ENCODE measurements at regions not wholly inside any gene's neighbourhood (a gene's known extent, or its start where the extent isn't known, plus 50 kb on each side); places are given as distances from the start of the nearest gene placed in this dataset.
"Not testable (repeated sequence)": the region's sequence is repeated elsewhere in the genome, so short reads cannot be mapped to it uniquely, and the experiment has no call there.

- DNase-seq (ENCODE audit: low spot score), result not testable (repeated sequence)
Measured at GRCh38 chr5:103377638-103378037, 119.1 kb downstream of the MACIR start.

DNA sequence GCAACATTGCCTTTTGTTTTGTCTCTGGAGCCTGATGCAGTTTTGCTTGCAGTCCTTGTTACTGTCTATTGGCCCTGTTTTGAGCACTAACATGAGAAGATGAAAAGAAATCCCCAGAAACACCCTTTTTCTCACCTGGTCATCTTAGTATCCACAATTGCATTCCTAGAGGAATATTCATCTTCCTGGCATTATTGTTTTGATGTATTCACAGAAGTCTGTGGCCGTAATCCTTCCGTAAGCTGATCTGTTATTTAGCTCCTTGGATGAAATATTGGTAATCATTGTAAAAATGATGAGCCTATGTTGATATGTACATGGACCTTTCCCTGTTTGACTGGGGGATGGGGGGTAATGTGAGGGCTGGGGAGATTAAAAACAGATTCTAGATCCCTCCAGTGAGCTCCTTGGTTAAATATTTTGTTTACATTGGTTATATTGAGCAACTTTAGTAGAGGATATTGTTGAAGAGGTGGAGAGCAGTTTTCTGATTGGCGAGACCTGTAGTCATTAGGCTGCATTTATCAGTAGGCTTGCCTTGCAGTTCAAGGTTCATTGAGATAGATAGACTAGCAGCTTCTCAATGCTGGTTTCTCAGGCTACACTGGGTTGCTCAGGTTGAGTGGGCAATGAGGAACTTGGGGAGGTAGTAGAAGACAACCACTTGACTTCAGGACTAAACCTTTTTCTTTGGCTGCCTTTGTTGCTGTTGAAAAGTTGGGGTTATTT, 117.5 kb downstream of the MACIR start:
- DNase-seq (ENCODE audit: low spot score), result no peak

DNA sequence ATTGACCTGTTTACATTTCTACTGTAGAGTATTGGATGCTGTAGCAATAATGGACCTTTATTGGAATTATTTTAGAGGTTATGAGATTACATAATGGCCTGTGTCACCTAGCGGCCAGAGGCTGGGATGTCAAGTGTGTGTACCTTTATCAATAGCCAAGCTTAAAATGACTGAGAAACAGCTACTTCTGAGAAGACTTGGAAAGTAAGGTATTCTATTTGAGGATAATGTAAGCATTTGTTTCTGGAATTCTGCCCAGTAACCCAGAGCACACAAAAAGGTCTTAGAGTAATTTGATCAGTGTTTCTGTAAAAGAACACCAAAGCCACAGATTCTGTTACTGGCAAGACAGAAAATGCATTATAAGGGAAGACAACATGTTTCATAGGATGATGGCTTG, 116.8 kb downstream of the MACIR start:
- peak; percentile 83 for DNase-seq (ENCODE audit: low spot score)

DNA sequence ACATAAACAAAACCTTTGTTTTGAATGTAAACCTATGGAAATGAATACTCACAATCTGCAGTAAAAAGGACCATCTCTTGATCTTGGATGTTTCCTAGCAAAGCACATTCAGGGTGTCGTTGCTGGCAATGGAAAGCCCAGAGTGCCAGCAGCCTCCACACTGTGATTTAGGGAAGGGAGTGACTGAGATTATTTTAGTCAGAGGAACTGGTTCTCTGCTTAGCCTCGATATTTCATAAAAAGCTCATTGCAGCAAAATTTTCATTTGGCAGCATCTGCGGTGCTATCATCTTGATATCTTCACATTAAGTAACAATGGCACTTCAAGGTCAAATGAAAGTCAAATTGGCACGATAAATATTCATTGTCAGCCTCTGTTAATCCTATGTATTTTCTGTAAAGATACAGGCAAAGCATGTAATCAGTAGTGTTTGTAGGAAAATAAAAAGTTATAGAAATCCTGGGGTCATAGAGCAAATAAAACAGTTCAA, 116.0 kb downstream of the MACIR start:
- no peak for DNase-seq (ENCODE audit: low spot score)

GRCh38 chr5:103373597-103374472, 115.3 kb downstream of the MACIR start:
- no peak for DNase-seq (ENCODE audit: low spot score)

- DNase-seq (ENCODE audit: low spot score), result peak; percentile 38
Measured at GRCh38 chr5:103371046-103371607, 112.6 kb downstream of the MACIR start.

DNA sequence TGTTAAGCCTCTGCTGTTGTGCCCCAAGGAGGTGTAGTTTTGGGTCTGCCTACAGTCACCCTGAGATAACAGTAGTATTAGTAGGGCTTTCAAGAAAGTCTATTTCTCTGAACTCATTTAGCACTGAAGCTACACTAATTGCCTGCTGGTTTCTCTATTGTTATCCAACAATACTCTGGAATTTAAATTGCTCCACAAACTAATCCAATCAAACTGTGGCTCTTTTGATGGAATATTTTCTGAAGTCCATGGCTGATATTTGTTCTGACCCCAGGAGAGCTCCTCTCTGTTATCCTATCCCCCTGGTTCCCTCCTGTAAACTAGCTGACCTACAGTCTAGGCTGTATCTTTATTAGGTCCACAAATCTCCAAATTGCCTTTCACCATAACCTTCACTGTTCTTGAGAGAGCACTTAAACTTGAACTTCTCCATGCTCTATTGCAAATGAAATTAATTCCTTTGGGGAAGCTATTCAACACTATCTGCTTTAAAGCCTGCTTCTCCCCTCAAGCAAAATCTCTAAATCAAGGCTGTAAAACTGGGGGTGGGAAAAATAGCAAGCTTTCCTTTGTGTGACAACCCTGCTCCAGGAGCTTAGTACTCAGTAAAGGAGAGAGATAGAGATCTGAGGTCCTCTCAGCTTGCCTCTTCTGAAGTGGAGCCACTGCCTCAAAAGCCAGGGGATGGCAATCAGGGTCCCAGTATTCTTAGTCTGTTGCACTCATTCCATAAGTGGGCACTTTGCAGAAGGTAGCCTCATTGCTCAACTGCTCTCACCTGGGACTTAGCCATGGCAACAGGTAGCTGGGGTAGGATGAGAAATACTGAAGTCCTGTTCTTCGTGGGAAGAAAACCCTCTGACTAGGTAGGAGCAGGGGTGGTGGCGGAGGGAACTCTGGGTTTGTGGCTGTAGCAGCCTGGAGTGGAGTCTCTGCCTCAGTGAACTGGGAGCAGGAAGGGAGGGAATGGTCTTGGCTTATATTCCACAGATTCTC, 110.9 kb downstream of the MACIR start:
- DNase-seq (ENCODE audit: low spot score), result no peak

DNA sequence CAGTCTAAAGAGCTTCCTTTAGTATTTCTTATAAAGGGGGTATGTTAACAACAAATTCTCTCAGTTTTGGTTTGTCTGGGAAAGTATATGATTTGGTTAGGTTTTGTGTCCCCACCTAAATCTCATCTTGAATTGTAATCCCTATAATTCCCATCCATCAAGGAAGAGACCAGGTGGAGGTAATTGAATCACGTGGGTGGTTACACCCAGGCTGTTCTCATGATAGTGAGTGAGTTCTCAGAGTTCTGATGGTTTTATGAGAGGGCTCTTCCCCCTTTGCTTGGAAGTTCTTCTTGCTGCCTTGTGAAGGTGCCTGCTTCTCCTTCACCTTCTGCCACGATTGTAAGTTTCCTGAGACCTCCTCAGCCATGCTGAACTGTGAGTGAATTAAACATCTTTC, 109.1 kb downstream of the MACIR start:
- DNase-seq (ENCODE audit: low spot score), result no peak

GRCh38 chr5:103366918-103367549, 108.5 kb downstream of the MACIR start:
- DNase-seq (ENCODE audit: low spot score), result no peak

DNA sequence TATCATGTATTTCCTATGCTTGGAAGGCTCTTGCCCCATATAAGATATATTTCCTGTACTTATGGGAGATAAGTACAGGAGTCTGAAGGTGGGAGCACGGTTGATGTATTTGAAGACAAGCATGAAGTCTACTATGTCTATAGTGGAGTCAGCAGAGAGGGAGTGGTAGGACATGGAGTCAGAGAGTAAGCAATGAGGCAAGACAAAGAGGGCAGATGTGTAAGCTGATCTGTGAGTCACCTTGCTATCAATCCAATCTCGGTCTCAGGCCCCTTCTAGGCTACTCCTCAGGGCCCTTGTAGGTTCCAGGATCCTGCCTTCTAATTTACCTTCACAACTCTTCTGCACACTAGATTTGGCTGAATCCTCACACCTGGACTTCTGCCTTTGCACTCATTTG, 105.5 kb downstream of the MACIR start:
- DNase-seq (ENCODE audit: low spot score), result no peak

- DNase-seq (ENCODE audit: low spot score), result no peak
Measured at GRCh38 chr5:103362211-103362610, 103.6 kb downstream of the MACIR start.

GRCh38 chr5:103360475-103360874, 101.9 kb downstream of the MACIR start:
- no peak for DNase-seq (ENCODE audit: low spot score)

GRCh38 chr5:103358305-103358995, 99.9 kb downstream of the MACIR start:
- no peak for DNase-seq (ENCODE audit: low spot score)

DNA sequence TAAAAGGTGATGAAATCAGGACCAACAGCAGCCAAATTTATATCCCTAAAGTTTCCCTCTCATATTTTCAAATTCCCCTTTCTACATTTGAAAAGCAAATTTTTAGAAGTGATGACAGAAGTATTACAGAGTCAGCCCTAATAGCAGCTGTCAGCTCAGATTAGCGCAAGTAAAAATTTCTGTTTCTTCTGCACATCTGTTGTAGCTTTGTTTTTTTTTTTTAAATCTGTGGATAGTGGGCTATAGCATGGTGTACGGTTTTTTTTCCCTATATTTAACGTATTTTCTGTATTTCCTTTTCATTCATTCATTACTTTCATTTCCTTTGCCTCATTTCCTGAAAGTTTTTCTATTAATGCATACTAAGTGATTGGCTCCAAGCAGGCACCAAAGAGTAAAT, 99.1 kb downstream of the MACIR start:
- no peak for DNase-seq (ENCODE audit: low spot score)

GRCh38 chr5:103356350-103357091, 98.0 kb downstream of the MACIR start:
- DNase-seq (ENCODE audit: low spot score), result no peak

- DNase-seq (ENCODE audit: low spot score), result no peak
Measured at GRCh38 chr5:103355579-103355978, 97.0 kb downstream of the MACIR start.

- DNase-seq (ENCODE audit: low spot score), result no peak
Measured at GRCh38 chr5:103354446-103354845, 95.9 kb downstream of the MACIR start.

DNA sequence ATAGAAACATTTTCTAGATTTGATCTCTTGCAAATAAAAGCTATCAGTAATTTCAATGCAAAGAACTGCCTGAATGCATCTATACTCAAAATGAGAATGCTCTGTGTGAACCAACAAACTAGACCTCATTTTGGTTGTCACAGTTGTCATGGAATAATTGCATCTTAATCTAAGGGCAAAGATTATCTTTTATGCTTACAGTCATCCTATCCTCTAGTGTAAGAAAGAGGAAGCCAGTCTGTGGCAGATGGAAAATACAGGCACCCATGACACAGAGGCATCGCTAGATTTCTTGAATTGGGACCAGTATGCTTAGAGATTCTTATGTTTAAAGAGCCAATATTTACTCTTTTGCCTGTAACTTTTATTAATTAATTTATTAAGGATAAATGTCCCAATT, 95.0 kb downstream of the MACIR start:
- DNase-seq (ENCODE audit: low spot score), result no peak

- peak; percentile 13 for DNase-seq (ENCODE audit: low spot score)
Measured at GRCh38 chr5:103347716-103348423, 89.3 kb downstream of the MACIR start.

All from H4 (cell line).